H9 (cell line): ENCODE measurements at regions not wholly inside any gene's neighbourhood (a gene's known extent, or its start where the extent isn't known, plus 50 kb on each side); places are given as distances from the start of the nearest gene placed in this dataset.

Experiments used
- DNase-seq: peaks from one replicate; pipeline ENCODE4 v3.0.0-alpha.2; 2017
- H2AFZ ChIP-seq: one replicate; pipeline ENCODE4 v1.6.1; 2013; ENCODE audit warnings: mild to moderate bottlenecking, low read length, control low read depth, moderate library complexity
- H2AK5ac ChIP-seq: 2 replicates; pipeline ENCODE4 v1.6.1; 2013; ENCODE audit warnings: low read length, control low read depth, mixed read lengths; ENCODE audit not compliant: insufficient read length
- H2BK120ac ChIP-seq: one replicate; pipeline ENCODE4 v1.6.1; 2013; ENCODE audit warnings: low read depth, mild to moderate bottlenecking, low read length, control low read depth, inconsistent platforms; ENCODE audit not compliant: poor library complexity, severe bottlenecking
- H2BK12ac ChIP-seq: 2 replicates; pipeline ENCODE4 v1.6.1; 2013; ENCODE audit warnings: low read length, control low read depth, mixed read lengths, low read depth; ENCODE audit not compliant: insufficient read length
- H2BK15ac ChIP-seq: 2 replicates; pipeline ENCODE4 v1.6.1; 2013; ENCODE audit warnings: low read depth, low read length, control low read depth
- H2BK20ac ChIP-seq: one replicate; pipeline ENCODE4 v1.6.1; 2013; ENCODE audit warnings: low read depth, mild to moderate bottlenecking, low read length, control low read depth, inconsistent platforms; ENCODE audit not compliant: poor library complexity, severe bottlenecking
- H2BK5ac ChIP-seq: 2 replicates; pipeline ENCODE4 v1.6.1; 2013; ENCODE audit warnings: low read length, control low read depth, mixed read lengths; ENCODE audit not compliant: insufficient read length
- H3K14ac ChIP-seq: 2 replicates; pipeline ENCODE4 v1.6.1; 2013; ENCODE audit warnings: low read length, control low read depth; ENCODE audit not compliant: insufficient read depth
- H3K18ac ChIP-seq: 2 replicates; pipeline ENCODE4 v1.6.1; 2013; ENCODE audit warnings: low read depth, mild to moderate bottlenecking, mixed read lengths, low read length, control low read depth; ENCODE audit not compliant: insufficient read length
- H3K23ac ChIP-seq: 2 replicates; pipeline ENCODE4 v1.6.1; 2013; ENCODE audit warnings: low read length, control low read depth, mixed read lengths, low read depth; ENCODE audit not compliant: insufficient read length
- H3K23me2 ChIP-seq: 2 replicates; pipeline ENCODE4 v1.6.1; 2013; ENCODE audit warnings: low read depth, mild to moderate bottlenecking, mixed read lengths, low read length, control low read depth; ENCODE audit not compliant: insufficient read length, poor library complexity, severe bottlenecking
- H3K27ac ChIP-seq: 2 replicates; pipeline ENCODE4 v1.5.1; 2013; ENCODE audit warnings: low read length, control low read depth, mixed read lengths, low read depth; ENCODE audit not compliant: insufficient read length
- H3K27me3 ChIP-seq: 2 replicates; pipeline ENCODE4 v1.6.1; 2013; ENCODE audit warnings: low read length, control low read depth, inconsistent platforms; ENCODE audit not compliant: insufficient read depth
- H3K4ac ChIP-seq: 2 replicates; pipeline ENCODE4 v1.6.1; 2013; ENCODE audit warnings: low read depth, mild to moderate bottlenecking, control low read depth, inconsistent platforms, low read length, moderate library complexity
- H3K4me1 ChIP-seq: 2 replicates; pipeline ENCODE4 v1.6.1; 2013; ENCODE audit warnings: low read length, control low read depth, inconsistent platforms; ENCODE audit not compliant: insufficient read depth
- H3K4me2 ChIP-seq: 2 replicates; pipeline ENCODE4 v1.6.1; 2013; ENCODE audit warnings: low read length, control low read depth, mixed read lengths; ENCODE audit not compliant: insufficient read length, insufficient read depth
- H3K56ac ChIP-seq: 2 replicates; pipeline ENCODE4 v1.6.1; 2013; ENCODE audit warnings: low read depth, mild to moderate bottlenecking, mixed read lengths, low read length, control low read depth; ENCODE audit not compliant: insufficient read length
- H3K79me1 ChIP-seq: 2 replicates; pipeline ENCODE4 v1.6.1; 2013; ENCODE audit warnings: low read depth, mild to moderate bottlenecking, moderate library complexity, low read length, control low read depth, inconsistent platforms; ENCODE audit not compliant: insufficient read depth, poor library complexity, severe bottlenecking
- H3K79me2 ChIP-seq: 2 replicates; pipeline ENCODE4 v1.6.1; 2013; ENCODE audit warnings: low read length, control low read depth, inconsistent platforms; ENCODE audit not compliant: insufficient read depth
- H3K9ac ChIP-seq: 2 replicates; pipeline ENCODE4 v1.6.1; 2013; ENCODE audit warnings: low read length, control low read depth, mixed read lengths; ENCODE audit not compliant: insufficient read length; ENCODE audit errors: extremely low read depth
- H3K9me3 ChIP-seq: one replicate; pipeline ENCODE4 v1.6.1; 2013; ENCODE audit warnings: low read depth, low read length, inconsistent platforms; ENCODE audit not compliant: control insufficient read depth
- H3T11ph ChIP-seq: one replicate; pipeline ENCODE4 v1.6.1; 2013; ENCODE audit warnings: mild to moderate bottlenecking, low read length, control low read depth, inconsistent platforms
- H4K20me1 ChIP-seq: one replicate; pipeline ENCODE4 v1.6.1; 2013; ENCODE audit not compliant: control insufficient read depth, insufficient read length, insufficient read depth
- H4K5ac ChIP-seq: 2 replicates; pipeline ENCODE4 v1.6.1; 2013; ENCODE audit warnings: low read depth, mild to moderate bottlenecking, mixed read lengths, low read length, control low read depth; ENCODE audit not compliant: insufficient read length
- H4K8ac ChIP-seq: replicated peaks from 2 replicates; pipeline ENCODE4 v1.6.1; 2013; ENCODE audit warnings: low read length, control low read depth, mixed read lengths, low read depth; ENCODE audit not compliant: insufficient read length
- H4K91ac ChIP-seq: 2 replicates; pipeline ENCODE4 v1.6.1; 2013; ENCODE audit warnings: low read depth, mild to moderate bottlenecking, moderate library complexity, mixed read lengths, low read length, control low read depth; ENCODE audit not compliant: insufficient read length
- H3K27ac Mint-ChIP-seq, 3 experiments: 2 replicates in 2 of 3; 3 replicates in 1 of 3; pipeline ENCODE4 v1.8.0; 2020 to 2021; ENCODE audit warnings: mixed read lengths in 3 of 3, mild to moderate bottlenecking in 1 of 3, moderate library complexity in 1 of 3
- H3K27me3 Mint-ChIP-seq: 2 replicates; pipeline ENCODE4 v1.8.0; 2021; ENCODE audit warnings: low read depth, mild to moderate bottlenecking, moderate library complexity, mixed read lengths
- H3K36me3 Mint-ChIP-seq, 3 experiments: 2 replicates in 2 of 3; 3 replicates in 1 of 3; pipeline ENCODE4 v1.8.0; 2020 to 2021; ENCODE audit warnings: low read depth in 3 of 3, mixed read lengths in 3 of 3; ENCODE audit not compliant: insufficient read depth in 1 of 3
- H3K4me1 Mint-ChIP-seq, 2 experiments: 2 replicates each; pipeline ENCODE4 v1.8.0; 2020; ENCODE audit warnings: mixed read lengths in 2 of 2
- H3K4me3 Mint-ChIP-seq, 2 experiments: 2 replicates in 1 of 2; 3 replicates in 1 of 2; pipeline ENCODE4 v1.8.0; 2020 to 2021; ENCODE audit warnings: mild to moderate bottlenecking in 2 of 2, mixed read lengths in 2 of 2, moderate library complexity in 1 of 2
- H3K9me3 Mint-ChIP-seq, 2 experiments: 2 replicates in 1 of 2; 3 replicates in 1 of 2; pipeline ENCODE4 v1.8.0; 2020; ENCODE audit warnings: mild to moderate bottlenecking in 2 of 2, mixed read lengths in 2 of 2, moderate library complexity in 1 of 2
- WGBS: extraction: QIAGEN DNeasy Blood & Tissue Kit; methylation state at CpG from one replicate; pipeline ENCODE4 v1.1.7; 2013; ENCODE audit warnings: missing lambda C conversion rate, low lambda C conversion rate, mixed read lengths; ENCODE audit not compliant: insufficient read length; ENCODE audit errors: extremely low coverage; 5-methylcytosine and 5-hydroxymethylcytosine counted together
- TF ChIP-seq, protein P1 (sequence below): fragments of 200-600 bp; sonication (generic); conservative IDR thresholded peaks from 3 replicates; pipeline ENCODE4 v1.8.0; 2021; ENCODE audit warnings: antibody characterized with exemption, mild to moderate bottlenecking

DNA sequence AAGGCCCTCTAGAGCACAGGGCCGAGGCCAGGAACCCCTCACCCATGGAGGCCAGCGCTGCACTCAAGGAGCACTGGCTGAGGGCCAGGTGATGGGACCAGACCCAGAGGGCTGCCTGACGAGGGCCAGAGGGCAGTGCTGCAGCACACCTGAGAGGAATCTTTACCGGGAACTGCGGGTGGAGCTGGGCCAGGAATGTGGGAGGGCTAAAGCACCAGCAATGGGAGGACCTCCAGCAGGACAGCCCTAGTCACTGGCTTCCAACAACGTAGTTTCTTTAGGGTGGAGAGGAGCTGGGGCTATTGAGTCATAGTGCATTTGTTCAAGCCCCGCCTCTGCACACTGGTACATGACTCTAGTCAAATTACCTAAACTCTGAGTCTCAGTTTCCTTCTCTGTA is 143.4 kb downstream of the TMEM17 start:
- peaks cover 6% of the 10 kb centered on the region in 2 experiments; a peak in 2 of 5 replicates for H3K9me3 Mint-ChIP-seq
- peaks cover 30 to 32% of the 10 kb centered on the region in 2 experiments for H3K4me1 Mint-ChIP-seq
- TF ChIP-seq, protein P1, sequence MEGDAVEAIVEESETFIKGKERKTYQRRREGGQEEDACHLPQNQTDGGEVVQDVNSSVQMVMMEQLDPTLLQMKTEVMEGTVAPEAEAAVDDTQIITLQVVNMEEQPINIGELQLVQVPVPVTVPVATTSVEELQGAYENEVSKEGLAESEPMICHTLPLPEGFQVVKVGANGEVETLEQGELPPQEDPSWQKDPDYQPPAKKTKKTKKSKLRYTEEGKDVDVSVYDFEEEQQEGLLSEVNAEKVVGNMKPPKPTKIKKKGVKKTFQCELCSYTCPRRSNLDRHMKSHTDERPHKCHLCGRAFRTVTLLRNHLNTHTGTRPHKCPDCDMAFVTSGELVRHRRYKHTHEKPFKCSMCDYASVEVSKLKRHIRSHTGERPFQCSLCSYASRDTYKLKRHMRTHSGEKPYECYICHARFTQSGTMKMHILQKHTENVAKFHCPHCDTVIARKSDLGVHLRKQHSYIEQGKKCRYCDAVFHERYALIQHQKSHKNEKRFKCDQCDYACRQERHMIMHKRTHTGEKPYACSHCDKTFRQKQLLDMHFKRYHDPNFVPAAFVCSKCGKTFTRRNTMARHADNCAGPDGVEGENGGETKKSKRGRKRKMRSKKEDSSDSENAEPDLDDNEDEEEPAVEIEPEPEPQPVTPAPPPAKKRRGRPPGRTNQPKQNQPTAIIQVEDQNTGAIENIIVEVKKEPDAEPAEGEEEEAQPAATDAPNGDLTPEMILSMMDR, result no peak
- no peak overlapping the region for H3K4me3 Mint-ChIP-seq
- no peaks in the 10 kb centered on the region for H3K27me3 Mint-ChIP-seq
- peak; percentile 80 for DNase-seq
- H4K91ac ChIP-seq, result no peak overlapping the region
- H4K8ac ChIP-seq, result no peak overlapping the region
- no peaks in the 10 kb centered on the region for H3K27me3 ChIP-seq
- no peaks in the 10 kb centered on the region for H3K79me1 ChIP-seq
- H3K14ac ChIP-seq, result no peak overlapping the region
- H3K4me2 ChIP-seq, result no peak overlapping the region
- H3T11ph ChIP-seq, result no peak overlapping the region
- peaks cover 2 to 10% (median 3%) of the 10 kb centered on the region in 3 experiments; a peak in 6 of 7 replicates for H3K36me3 Mint-ChIP-seq
- no peak overlapping the region for H3K18ac ChIP-seq
- no peak overlapping the region for H4K5ac ChIP-seq
- H4K20me1 ChIP-seq, result no peaks in the 10 kb centered on the region
- H2AFZ ChIP-seq, result no peak overlapping the region
- H3K79me2 ChIP-seq, result no peaks in the 10 kb centered on the region
- H3K27ac ChIP-seq, result no peak overlapping the region
- H3K9me3 ChIP-seq, result no peaks in the 10 kb centered on the region
- H2BK120ac ChIP-seq, result no peak overlapping the region
- H3K4ac ChIP-seq, result no peak overlapping the region
- no peaks in the 10 kb centered on the region for H3K23me2 ChIP-seq
- H2AK5ac ChIP-seq, result no peak overlapping the region
- H3K56ac ChIP-seq, result no peak overlapping the region
- no peak overlapping the region for H2BK20ac ChIP-seq
- H3K9ac ChIP-seq, result no peak overlapping the region
- no CpG with 5 or more reads among the region's 7 CpGs for WGBS
- H2BK12ac ChIP-seq, result no peak overlapping the region
- H2BK15ac ChIP-seq, result no peak overlapping the region
- no peak overlapping the region for H3K23ac ChIP-seq
- H3K27ac Mint-ChIP-seq, result peak overlapping the region in 1 of 3 experiments; percentile 35; a peak in 1 of 7 replicates
- H3K4me1 ChIP-seq, result peaks cover 3% of the 10 kb centered on the region; the same call in 1 of the 2 replicates
- no peak overlapping the region for H2BK5ac ChIP-seq
